ENCODE measurements at regions not wholly inside any gene's neighbourhood (a gene's known extent, or its start where the extent isn't known, plus 50 kb on each side); places are given as distances from the start of the nearest gene placed in this dataset.
"Not testable (repeated sequence)": the region's sequence is repeated elsewhere in the genome, so short reads cannot be mapped to it uniquely, and the experiment has no call there.

DNA sequence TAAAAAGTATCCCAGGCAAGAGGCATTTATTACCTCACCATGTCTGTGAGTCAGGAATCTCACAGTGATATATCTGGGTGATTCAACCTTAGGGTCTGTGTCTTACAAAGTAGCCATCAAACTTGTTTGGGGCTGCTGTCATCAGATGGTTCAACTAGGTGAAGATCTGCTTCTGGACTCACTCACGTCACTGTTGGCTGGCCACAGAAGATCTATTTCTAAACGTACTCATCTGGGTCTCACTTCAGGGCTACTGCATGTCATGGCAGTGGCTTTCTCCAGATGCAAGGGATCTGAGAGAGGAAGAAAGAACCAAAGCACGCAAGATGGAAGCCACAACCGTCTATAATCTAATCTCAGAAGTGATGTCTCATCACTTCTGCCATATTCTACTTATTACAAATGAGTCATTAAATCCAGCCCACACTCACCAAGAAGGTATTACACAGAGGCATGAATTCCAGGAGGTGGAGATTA is 267.8 kb upstream of the ANKRD50 start:
- DNase-seq (ENCODE audit: low read depth, low spot score) (no peak), FAIRE-seq (no peak)
- no peaks in the 10 kb centered on the region for H3K4me1 ChIP-seq (ENCODE audit: control insufficient read depth, extremely low read depth, insufficient read depth, low read length)
- ChIA-PET CTCF (no interaction called here), POLR2A (no interaction called here)
- dilution Hi-C loops (cut with MboI; ENCODE audit: extremely low pct_ligation_motif_present, low sequenced_read_pairs), result no loop called here
- H3K36me3 ChIP-seq (ENCODE audit: control insufficient read depth in 2 of 2, extremely low read depth in 1 of 2, insufficient read depth in 2 of 2, low read length in 2 of 2), result no peaks in the 10 kb centered on the region
- H3K27ac ChIP-seq (ENCODE audit: insufficient read depth, low read depth, low read length), result no peak overlapping the region
- TF ChIP-seq JUN (IDR thresholded peaks at IDR 0.05; ENCODE audit: borderline replicate concordance, insufficient read depth, insufficient read length, low read depth), result no peak
- no peak for TF ChIP-seq CTCF (IDR thresholded peaks at IDR 0.05; ENCODE audit: extremely low read depth in 1 of 2, insufficient read depth in 1 of 2, low read depth in 1 of 2, low read length in 2 of 2)
- no peak for TF ChIP-seq GATA2 (IDR thresholded peaks at IDR 0.05; ENCODE audit: insufficient read depth, insufficient read length, low read depth, low read length)
- no peak for TF ChIP-seq EZH2 (IDR thresholded peaks at IDR 0.05; ENCODE audit: borderline replicate concordance, low read depth, low read length, severe bottlenecking)
- no peak for TF ChIP-seq POLR2AphosphoS5 (IDR thresholded peaks at IDR 0.05; ENCODE audit: insufficient read depth, low read depth, low read length)
- no peak for TF ChIP-seq MAX (IDR thresholded peaks at IDR 0.05; ENCODE audit: insufficient read depth, insufficient read length)
- no peak for TF ChIP-seq POLR2A (IDR thresholded peaks at IDR 0.05; ENCODE audit: low read depth, low read length)
- no peak for TF ChIP-seq FOS (IDR thresholded peaks at IDR 0.05; ENCODE audit: borderline replicate concordance, insufficient read depth, low read length)
- TF ChIP-seq MYC (IDR thresholded peaks at IDR 0.05; ENCODE audit: low read depth, low read length), result no peak
- no peaks in the 10 kb centered on the region for H3K9me3 ChIP-seq (replicated peaks; ENCODE audit: control insufficient read depth, insufficient read depth, low read length)
- no peak overlapping the region for H3K4me3 ChIP-seq (replicated peaks in 1 of 3; ENCODE audit: insufficient read depth in 1 of 3, low read depth in 1 of 3, low read length in 3 of 3)
- H3K9ac ChIP-seq (replicated peaks; ENCODE audit: extremely low read depth, insufficient read depth, low read length), result no peak overlapping the region
- H4K20me1 ChIP-seq (replicated peaks; ENCODE audit: control insufficient read depth, extremely low read depth, insufficient read depth, low read length), result no peaks in the 10 kb centered on the region
- no peaks in the 10 kb centered on the region for H3K9me1 ChIP-seq (replicated peaks; ENCODE audit: control insufficient read depth, extremely low read depth, insufficient read depth, low read length)
- H2AFZ ChIP-seq (ENCODE audit: low read depth, low read length), result no peak overlapping the region
- no TSS peak for BruUV-seq (replicated peaks)
- no peak overlapping the region for H3K4me2 ChIP-seq (ENCODE audit: insufficient read depth, low read length)
- H3K27me3 ChIP-seq (ENCODE audit: control insufficient read depth in 2 of 2, insufficient read depth in 2 of 2, low read length in 2 of 2), result no peaks in the 10 kb centered on the region
- H3K79me2 ChIP-seq (ENCODE audit: control insufficient read depth, insufficient read depth, low read length), result no peaks in the 10 kb centered on the region
- intact Hi-C loops (cut with micrococcal nuclease), result no loop called here

- H3K4me2 ChIP-seq (ENCODE audit: insufficient read depth, low read length); POLR2A ChIA-PET; FAIRE-seq; H3K9ac ChIP-seq (replicated peaks; ENCODE audit: extremely low read depth, insufficient read depth, low read length); H3K4me3 ChIP-seq (replicated peaks in 1 of 3; ENCODE audit: insufficient read depth in 1 of 3, low read depth in 1 of 3, low read length in 3 of 3); H3K36me3 ChIP-seq (ENCODE audit: control insufficient read depth in 2 of 2, extremely low read depth in 1 of 2, insufficient read depth in 2 of 2, low read length in 2 of 2); H4K20me1 ChIP-seq (replicated peaks; ENCODE audit: control insufficient read depth, extremely low read depth, insufficient read depth, low read length); H3K27me3 ChIP-seq (ENCODE audit: control insufficient read depth in 2 of 2, insufficient read depth in 2 of 2, low read length in 2 of 2); H3K9me3 ChIP-seq (replicated peaks; ENCODE audit: control insufficient read depth, insufficient read depth, low read length); H3K27ac ChIP-seq (ENCODE audit: insufficient read depth, low read depth, low read length); H3K9me1 ChIP-seq (replicated peaks; ENCODE audit: control insufficient read depth, extremely low read depth, insufficient read depth, low read length); BruUV-seq (replicated peaks); CTCF ChIA-PET; H3K79me2 ChIP-seq (ENCODE audit: control insufficient read depth, insufficient read depth, low read length); dilution Hi-C loops (cut with MboI; ENCODE audit: extremely low pct_ligation_motif_present, low sequenced_read_pairs); intact Hi-C loops (cut with micrococcal nuclease); H3K4me1 ChIP-seq (ENCODE audit: control insufficient read depth, extremely low read depth, insufficient read depth, low read length); DNase-seq (ENCODE audit: low read depth, low spot score); H2AFZ ChIP-seq (ENCODE audit: low read depth, low read length): not testable (repeated sequence)
These were observed 266.0 kb upstream of the ANKRD50 start for GRCh38 chr4:124978536-124978935.
